ENCODE measurements at regions not wholly inside any gene's neighbourhood (a gene's known extent, or its start where the extent isn't known, plus 50 kb on each side); places are given as distances from the start of the nearest gene placed in this dataset.
A peak's percentile ranks its signal among the peaks of the same experiment; 100 is the strongest.

- H3K4me3 ChIP-seq (ENCODE audit: low read length, poor library complexity, severe bottlenecking), result no peak overlapping the region
- H3K36me3 ChIP-seq (ENCODE audit: insufficient read depth, low read length), result no peaks in the 10 kb centered on the region
- H3K79me2 ChIP-seq (ENCODE audit: insufficient read depth, low read length), result no peaks in the 10 kb centered on the region
- H3F3A ChIP-seq (ENCODE audit: low read depth), result no peaks in the 10 kb centered on the region
- no peak overlapping the region for H3K4me2 ChIP-seq (ENCODE audit: low read depth, low read length, poor library complexity, severe bottlenecking)
- no peak overlapping the region for H3K9ac ChIP-seq (ENCODE audit: low read depth, low read length, poor library complexity, severe bottlenecking)
- H2AFZ ChIP-seq (ENCODE audit: low read length), result no peak overlapping the region
- no peaks in the 10 kb centered on the region for H3K27me3 ChIP-seq (ENCODE audit: insufficient read depth, low read length, poor library complexity, severe bottlenecking)
- H3K9me2 ChIP-seq (replicated peaks; ENCODE audit: low read depth, low read length), result no peaks in the 10 kb centered on the region
- no peaks in the 10 kb centered on the region for H4K20me1 ChIP-seq (ENCODE audit: insufficient read depth, low read length, poor library complexity, severe bottlenecking)
- peaks cover 3% of the 10 kb centered on the region for H3K4me1 ChIP-seq (ENCODE audit: insufficient read depth, low read length, poor library complexity, severe bottlenecking)
- TF ChIP-seq CTCF (conservative IDR thresholded peaks at IDR 0.05; ENCODE audit: low read length), result no peak
- no peak for TF ChIP-seq EZH2phosphoT487 (IDR thresholded peaks at IDR 0.05; ENCODE audit: borderline replicate concordance)
- H3K9me3 ChIP-seq (ENCODE audit: insufficient read depth, low read depth, low read length), result no peaks in the 10 kb centered on the region
These were observed 83.3 kb upstream of the TSPAN11 start for GRCh38 chr12:30843211-30843610.

- no peak overlapping the region for H3K9ac ChIP-seq (ENCODE audit: low read depth, low read length, poor library complexity, severe bottlenecking)
- no peak for TF ChIP-seq EZH2phosphoT487 (IDR thresholded peaks at IDR 0.05; ENCODE audit: borderline replicate concordance)
- TF ChIP-seq CTCF (conservative IDR thresholded peaks at IDR 0.05; ENCODE audit: low read length), result no peak
- no peaks in the 10 kb centered on the region for H3K9me3 ChIP-seq (ENCODE audit: insufficient read depth, low read depth, low read length)
- no peaks in the 10 kb centered on the region for H3K36me3 ChIP-seq (ENCODE audit: insufficient read depth, low read length)
- H3K4me1 ChIP-seq (ENCODE audit: insufficient read depth, low read length, poor library complexity, severe bottlenecking), result peaks cover 3% of the 10 kb centered on the region
- H2AFZ ChIP-seq (ENCODE audit: low read length), result no peak overlapping the region
- H3K27me3 ChIP-seq (ENCODE audit: insufficient read depth, low read length, poor library complexity, severe bottlenecking), result no peaks in the 10 kb centered on the region
- H3F3A ChIP-seq (ENCODE audit: low read depth), result no peaks in the 10 kb centered on the region
- H3K79me2 ChIP-seq (ENCODE audit: insufficient read depth, low read length), result no peaks in the 10 kb centered on the region
- H3K4me2 ChIP-seq (ENCODE audit: low read depth, low read length, poor library complexity, severe bottlenecking), result no peak overlapping the region
- no peaks in the 10 kb centered on the region for H3K9me2 ChIP-seq (replicated peaks; ENCODE audit: low read depth, low read length)
- no peak overlapping the region for H3K4me3 ChIP-seq (ENCODE audit: low read length, poor library complexity, severe bottlenecking)
- H4K20me1 ChIP-seq (ENCODE audit: insufficient read depth, low read length, poor library complexity, severe bottlenecking), result no peaks in the 10 kb centered on the region
These were observed 85.8 kb upstream of the TSPAN11 start for GRCh38 chr12:30840715-30841114.

- Histone ChIP-seq H3K9ac (ENCODE audit: low read depth, low read length, poor library complexity, severe bottlenecking) (no peak overlapping the region), H3K9me3 (ENCODE audit: insufficient read depth, low read depth, low read length) (no peaks in the 10 kb centered on the region), H3K79me2 (ENCODE audit: insufficient read depth, low read length) (no peaks in the 10 kb centered on the region), H4K20me1 (ENCODE audit: insufficient read depth, low read length, poor library complexity, severe bottlenecking) (no peaks in the 10 kb centered on the region), H3K4me1 (ENCODE audit: insufficient read depth, low read length, poor library complexity, severe bottlenecking) (peaks cover 3% of the 10 kb centered on the region), H3K4me2 (ENCODE audit: low read depth, low read length, poor library complexity, severe bottlenecking) (no peak overlapping the region), H3K36me3 (ENCODE audit: insufficient read depth, low read length) (no peaks in the 10 kb centered on the region), H3K4me3 (ENCODE audit: low read length, poor library complexity, severe bottlenecking) (no peak overlapping the region), H3F3A (ENCODE audit: low read depth) (no peaks in the 10 kb centered on the region), H3K9me2 (replicated peaks; ENCODE audit: low read depth, low read length) (no peaks in the 10 kb centered on the region), H2AFZ (ENCODE audit: low read length) (no peak overlapping the region), H3K27me3 (ENCODE audit: insufficient read depth, low read length, poor library complexity, severe bottlenecking) (no peaks in the 10 kb centered on the region)
- peak; percentile 23; the same call in 1 of the 2 replicates for TF ChIP-seq CTCF (conservative IDR thresholded peaks at IDR 0.05; ENCODE audit: low read length)
- no peak for TF ChIP-seq EZH2phosphoT487 (IDR thresholded peaks at IDR 0.05; ENCODE audit: borderline replicate concordance)
These were observed 85.0 kb upstream of the CAPRIN2 start for GRCh38 chr12:30839643-30840220.
